ENCODE measurements at regions not wholly inside any gene's neighbourhood (a gene's known extent, or its start where the extent isn't known, plus 50 kb on each side); places are given as distances from the start of the nearest gene placed in this dataset.
"Not testable (repeated sequence)": the region's sequence is repeated elsewhere in the genome, so short reads cannot be mapped to it uniquely, and the experiment has no call there.

DNA sequence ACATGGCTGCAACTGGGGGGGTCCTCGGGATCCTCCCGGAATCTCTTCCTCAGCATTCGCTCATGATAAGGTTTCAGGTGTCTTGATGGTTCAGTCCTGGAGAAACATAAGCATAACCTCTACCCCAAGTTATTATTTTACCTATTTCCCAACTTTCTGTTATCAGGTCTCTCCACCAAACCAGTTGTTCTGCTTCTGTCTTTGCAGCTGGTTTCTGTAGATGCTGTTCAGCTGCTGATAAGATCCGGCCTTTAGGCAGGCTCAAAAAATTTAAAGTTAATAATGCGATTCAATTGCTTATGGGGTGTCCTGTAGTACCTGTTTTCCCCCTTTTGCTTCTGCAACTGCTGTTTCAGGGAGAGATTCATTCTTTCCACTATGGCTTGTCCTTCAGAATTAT is 55.6 kb upstream of the LPCAT1 start:
- H3K27me3 ChIP-seq (ENCODE audit: insufficient read depth, low read length); H3K36me3 ChIP-seq (ENCODE audit: insufficient read depth, low read length); intact Hi-C loops (cut with micrococcal nuclease); H3K4me1 ChIP-seq (ENCODE audit: insufficient read depth, low read length); DNase-seq; H3K27ac Mint-ChIP-seq; H3K4me1 Mint-ChIP-seq; H3K9me3 Mint-ChIP-seq; CTCF ChIA-PET (ENCODE audit: partially characterized antibody); POLR2A ChIA-PET (ENCODE audit: partially characterized antibody); H3K27ac ChIP-seq (ENCODE audit: low read depth, low read length); H3K4me3 Mint-ChIP-seq; H3K4me3 ChIP-seq (ENCODE audit: low read length in 2 of 2); H3K9me3 ChIP-seq (ENCODE audit: control insufficient read depth in 1 of 2, low read length in 2 of 2); H3K27me3 Mint-ChIP-seq: not testable (repeated sequence)
- H3K36me3 Mint-ChIP-seq, result peaks cover 28% of the 10 kb centered on the region in 2 donors

DNA sequence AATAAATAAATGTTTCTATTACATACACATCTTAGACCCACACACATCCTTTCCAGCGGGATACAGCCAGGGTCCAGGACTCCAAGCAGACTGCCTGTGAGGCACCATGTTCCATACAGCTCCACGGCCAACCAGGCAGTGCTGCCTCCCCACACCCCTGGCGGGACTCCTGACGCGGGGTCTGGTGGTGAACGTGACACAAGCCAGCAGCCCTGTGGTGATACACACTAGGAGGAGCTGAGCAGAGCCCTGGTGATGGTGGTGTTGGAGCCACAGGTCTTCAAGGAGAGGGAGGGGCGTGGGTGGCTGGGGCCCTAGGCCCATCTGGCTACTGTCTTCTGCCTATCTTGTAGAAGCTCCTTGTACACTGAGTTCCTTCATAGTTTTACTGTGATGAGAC is 53.1 kb upstream of the LPCAT1 start:
- H3K27ac ChIP-seq (ENCODE audit: low read depth, low read length); H3K4me3 ChIP-seq (ENCODE audit: low read length in 2 of 2); H3K27me3 Mint-ChIP-seq; DNase-seq; H3K4me3 Mint-ChIP-seq; H3K27me3 ChIP-seq (ENCODE audit: insufficient read depth, low read length); H3K9me3 ChIP-seq (ENCODE audit: control insufficient read depth in 1 of 2, low read length in 2 of 2); H3K36me3 ChIP-seq (ENCODE audit: insufficient read depth, low read length); H3K9me3 Mint-ChIP-seq; H3K4me1 Mint-ChIP-seq; intact Hi-C loops (cut with micrococcal nuclease); H3K4me1 ChIP-seq (ENCODE audit: insufficient read depth, low read length); CTCF ChIA-PET (ENCODE audit: partially characterized antibody); H3K27ac Mint-ChIP-seq; POLR2A ChIA-PET (ENCODE audit: partially characterized antibody): not testable (repeated sequence)
- H3K36me3 Mint-ChIP-seq, result peaks cover 28 to 31% of the 10 kb centered on the region in 2 donors

DNA sequence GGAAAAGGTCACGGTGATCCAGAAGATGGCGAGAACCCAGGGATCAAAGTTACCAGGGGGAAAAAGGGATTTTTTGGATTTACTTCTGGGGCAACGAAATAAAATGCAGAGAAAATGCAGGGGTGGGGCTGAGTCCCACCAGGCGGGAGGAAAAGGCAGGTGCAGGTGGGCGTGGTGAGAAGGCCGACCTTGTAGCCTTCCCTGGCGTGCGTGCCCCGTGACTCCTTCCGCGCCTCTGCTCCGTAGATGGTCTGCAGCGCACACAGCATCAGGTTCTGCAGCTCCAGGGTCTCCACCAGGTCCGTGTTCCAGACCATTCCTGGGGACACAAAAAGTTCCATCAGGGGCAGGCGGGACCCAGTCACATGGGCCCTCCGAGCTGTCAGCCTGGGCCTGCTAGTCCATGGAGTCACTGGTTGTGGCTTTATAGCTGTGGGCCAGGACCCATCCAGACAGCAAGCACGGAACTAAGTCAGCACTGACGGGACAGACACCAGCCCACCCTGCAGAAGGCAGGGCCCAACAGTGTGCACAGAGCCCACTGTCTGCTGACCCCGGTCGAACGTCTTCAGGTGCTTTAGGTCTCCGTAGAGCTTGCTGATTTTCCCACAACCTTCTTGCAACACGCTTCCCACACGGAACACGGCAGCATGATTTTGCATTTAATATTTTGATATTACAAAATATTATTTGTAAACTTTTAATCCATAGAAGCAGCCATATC is 52.4 kb upstream of the LPCAT1 start:
- H3K27me3 Mint-ChIP-seq; CTCF ChIA-PET (ENCODE audit: partially characterized antibody); H3K9me3 ChIP-seq (ENCODE audit: control insufficient read depth in 1 of 2, low read length in 2 of 2); DNase-seq; H3K27ac Mint-ChIP-seq; H3K4me1 Mint-ChIP-seq; H3K4me1 ChIP-seq (ENCODE audit: insufficient read depth, low read length); POLR2A ChIA-PET (ENCODE audit: partially characterized antibody); intact Hi-C loops (cut with micrococcal nuclease); H3K27me3 ChIP-seq (ENCODE audit: insufficient read depth, low read length); H3K9me3 Mint-ChIP-seq; H3K27ac ChIP-seq (ENCODE audit: low read depth, low read length); H3K4me3 ChIP-seq (ENCODE audit: low read length in 2 of 2); H3K36me3 ChIP-seq (ENCODE audit: insufficient read depth, low read length); H3K4me3 Mint-ChIP-seq: not testable (repeated sequence)
- peaks cover 28 to 31% of the 10 kb centered on the region in 2 donors for H3K36me3 Mint-ChIP-seq

DNA sequence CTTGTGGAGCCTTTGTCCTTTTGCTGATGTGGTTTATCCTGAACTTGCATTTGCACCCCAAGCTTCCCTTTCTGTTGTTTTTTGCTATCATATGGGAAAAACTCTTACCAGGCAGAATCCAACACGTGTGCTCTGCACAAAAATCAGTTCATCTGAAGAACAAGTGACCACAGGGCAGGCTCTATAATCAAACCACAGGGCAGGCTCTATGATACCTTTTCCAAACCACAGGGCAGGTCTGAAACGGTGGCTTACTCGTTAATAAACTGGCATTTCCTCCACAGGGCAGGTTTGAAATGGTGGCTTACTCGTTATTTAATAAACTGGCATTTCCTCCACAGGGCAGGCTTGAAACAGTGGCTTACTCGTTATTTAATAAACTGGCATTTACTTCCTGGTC is 51.7 kb upstream of the LPCAT1 start:
- H3K4me3 ChIP-seq (ENCODE audit: low read length in 2 of 2); H3K4me1 Mint-ChIP-seq; H3K9me3 Mint-ChIP-seq; H3K4me3 Mint-ChIP-seq; H3K4me1 ChIP-seq (ENCODE audit: insufficient read depth, low read length); H3K27ac Mint-ChIP-seq; H3K27me3 Mint-ChIP-seq; H3K9me3 ChIP-seq (ENCODE audit: control insufficient read depth in 1 of 2, low read length in 2 of 2); H3K36me3 ChIP-seq (ENCODE audit: insufficient read depth, low read length); CTCF ChIA-PET (ENCODE audit: partially characterized antibody); DNase-seq; POLR2A ChIA-PET (ENCODE audit: partially characterized antibody); H3K27ac ChIP-seq (ENCODE audit: low read depth, low read length); intact Hi-C loops (cut with micrococcal nuclease); H3K27me3 ChIP-seq (ENCODE audit: insufficient read depth, low read length): not testable (repeated sequence)
- peaks cover 25 to 28% of the 10 kb centered on the region in 2 donors for H3K36me3 Mint-ChIP-seq

DNA sequence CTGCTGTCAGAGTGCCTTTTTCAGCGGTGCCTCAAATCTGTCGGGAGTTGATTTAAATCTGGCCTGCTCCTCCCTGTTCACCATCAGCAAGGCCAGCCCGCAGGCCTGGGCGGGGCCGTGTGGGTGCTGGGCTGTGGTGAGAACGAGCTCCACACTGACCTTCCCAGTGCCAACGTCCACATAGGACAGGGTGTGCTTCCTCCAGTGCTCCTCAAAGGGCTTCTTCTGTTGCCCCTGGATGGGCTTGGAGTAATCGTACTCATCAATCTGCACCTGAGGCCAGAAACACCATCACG is 50.2 kb upstream of the LPCAT1 start:
- POLR2A ChIA-PET (ENCODE audit: partially characterized antibody); intact Hi-C loops (cut with micrococcal nuclease); DNase-seq; H3K36me3 ChIP-seq (ENCODE audit: insufficient read depth, low read length); CTCF ChIA-PET (ENCODE audit: partially characterized antibody); H3K4me3 Mint-ChIP-seq; H3K27me3 ChIP-seq (ENCODE audit: insufficient read depth, low read length); H3K27me3 Mint-ChIP-seq; H3K9me3 ChIP-seq (ENCODE audit: control insufficient read depth in 1 of 2, low read length in 2 of 2); H3K4me1 ChIP-seq (ENCODE audit: insufficient read depth, low read length); H3K4me3 ChIP-seq (ENCODE audit: low read length in 2 of 2); H3K27ac Mint-ChIP-seq; H3K27ac ChIP-seq (ENCODE audit: low read depth, low read length); H3K4me1 Mint-ChIP-seq; H3K9me3 Mint-ChIP-seq: not testable (repeated sequence)
- H3K36me3 Mint-ChIP-seq, result peaks cover 17 to 20% of the 10 kb centered on the region in 2 donors

DNA sequence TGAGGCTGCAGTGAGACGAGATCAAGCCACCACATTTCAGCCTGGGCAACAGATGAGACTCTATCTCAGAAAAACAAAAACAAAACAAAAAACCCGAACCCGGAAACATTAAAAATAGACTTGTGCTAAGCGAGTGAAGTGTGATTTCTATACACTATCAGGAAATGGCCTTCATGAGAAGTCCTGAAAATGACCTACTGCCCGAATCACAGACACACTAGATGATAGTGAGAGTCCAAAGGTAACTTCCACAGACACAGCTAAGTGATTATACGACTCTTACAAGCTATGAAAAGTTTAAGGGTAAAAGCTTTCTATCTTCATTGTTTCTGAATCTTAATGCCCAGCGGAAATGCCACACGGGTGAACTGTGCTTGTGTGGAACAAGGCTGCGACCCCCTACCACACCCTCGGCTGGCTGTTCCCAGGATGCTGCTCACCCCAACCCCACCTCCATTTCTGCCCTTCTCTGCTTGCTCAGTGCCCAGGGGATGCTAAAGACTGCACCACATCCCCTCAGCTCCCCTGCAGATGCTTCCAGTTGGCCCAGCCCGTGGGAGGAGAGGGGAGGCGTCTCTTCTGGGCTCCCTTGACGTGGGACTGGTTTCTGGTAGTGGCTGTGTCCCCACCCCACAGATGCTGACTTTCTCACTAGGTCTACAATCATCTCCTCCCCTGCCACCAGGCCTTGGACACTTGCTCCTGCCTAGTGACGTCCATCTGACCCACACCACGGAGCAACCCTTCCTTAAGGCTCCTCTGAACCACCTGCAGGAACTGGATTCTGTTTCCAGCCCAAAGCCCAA is 49.7 kb upstream of the LPCAT1 start:
- POLR2A ChIA-PET (ENCODE audit: partially characterized antibody); H3K9me3 Mint-ChIP-seq; CTCF ChIA-PET (ENCODE audit: partially characterized antibody); H3K9me3 ChIP-seq (ENCODE audit: control insufficient read depth in 1 of 2, low read length in 2 of 2); H3K27me3 ChIP-seq (ENCODE audit: insufficient read depth, low read length); H3K36me3 ChIP-seq (ENCODE audit: insufficient read depth, low read length); H3K4me1 Mint-ChIP-seq; H3K4me3 ChIP-seq (ENCODE audit: low read length in 2 of 2); H3K27me3 Mint-ChIP-seq; H3K4me3 Mint-ChIP-seq; H3K4me1 ChIP-seq (ENCODE audit: insufficient read depth, low read length); H3K27ac ChIP-seq (ENCODE audit: low read depth, low read length); DNase-seq; intact Hi-C loops (cut with micrococcal nuclease): not testable (repeated sequence)
- Mint-ChIP-seq H3K27ac (peak overlapping the region in 1 of 7 donors; percentile 38), H3K36me3 (peaks cover 11 to 14% of the 10 kb centered on the region in 2 donors)

Data from CD4-positive, alpha-beta memory T cell (primary cell).